Activated T-cell treated with anti-CD3 and anti-CD28 coated beads for 1 hour (primary cell): ENCODE measurements at regions not wholly inside any gene's neighbourhood (a gene's known extent, or its start where the extent isn't known, plus 50 kb on each side); places are given as distances from the start of the nearest gene placed in this dataset.

ENCODE experiments used
- DNase-seq: peaks from one replicate; pipeline ENCODE4 v3.0.0-alpha.2; 2020; ENCODE audit warnings: low read depth

- no peak for DNase-seq
Observed at GRCh38 chr20:17109307-17109706, 117.5 kb upstream of the PCSK2 start.

- no peak for DNase-seq
Observed at GRCh38 chr20:17128206-17128605, 98.6 kb upstream of the PCSK2 start.

- DNase-seq, result no peak
Observed at GRCh38 chr20:17129089-17129488, 97.8 kb upstream of the PCSK2 start.

GRCh38 chr20:17137692-17138091 is 89.1 kb upstream of the PCSK2 start:
- no peak for DNase-seq

- DNase-seq, result no peak
Observed at GRCh38 chr20:17138237-17138636, 88.6 kb upstream of the PCSK2 start.

GRCh38 chr20:17140894-17141293 is 85.9 kb upstream of the PCSK2 start:
- no peak for DNase-seq

- no peak for DNase-seq
Observed at GRCh38 chr20:17141568-17141967, 85.3 kb upstream of the PCSK2 start.

- DNase-seq, result no peak
Observed at GRCh38 chr20:17142666-17143065, 84.2 kb upstream of the PCSK2 start.

GRCh38 chr20:17150858-17151257 is 76.0 kb upstream of the PCSK2 start:
- no peak for DNase-seq

GRCh38 chr20:17155401-17155800 is 71.4 kb upstream of the PCSK2 start:
- no peak for DNase-seq

- DNase-seq, result no peak
Observed at GRCh38 chr20:17158701-17159100, 68.1 kb upstream of the PCSK2 start.

GRCh38 chr20:17161673-17162481 is 65.0 kb upstream of the PCSK2 start:
- DNase-seq, result no peak

- no peak for DNase-seq
Observed at GRCh38 chr20:17168026-17168612, 58.7 kb upstream of the PCSK2 start.

GRCh38 chr20:17169585-17170136 is 57.2 kb upstream of the PCSK2 start:
- no peak for DNase-seq

GRCh38 chr20:17171746-17172280 is 55.0 kb upstream of the PCSK2 start:
- no peak for DNase-seq

GRCh38 chr20:17172836-17173516 is 53.9 kb upstream of the PCSK2 start:
- DNase-seq, result no peak
